HG03135 (cell line): ENCODE measurements at regions not wholly inside any gene's neighbourhood (a gene's known extent, or its start where the extent isn't known, plus 50 kb on each side); places are given as distances from the start of the nearest gene placed in this dataset.

Experiments
- ATAC-seq: cut with Tn5 transposase; IDR thresholded peaks from one replicate; pipeline ENCODE4 v1.9.1; 2021; ENCODE audit warnings: mild to moderate bottlenecking, moderate library complexity; ENCODE audit not compliant: unreplicated experiment

- ATAC-seq, result no peak
Observed at GRCh38 chr2:144163592-144163991, 356.3 kb downstream of the ZEB2 start.

GRCh38 chr2:144162652-144163051 is 357.3 kb downstream of the ZEB2 start:
- ATAC-seq, result peak; percentile 63

- ATAC-seq, result no peak
Observed at GRCh38 chr2:144161061-144161460, 358.9 kb downstream of the ZEB2 start.

GRCh38 chr2:144159240-144159639 is 360.7 kb downstream of the ZEB2 start:
- no peak for ATAC-seq

- ATAC-seq, result no peak
Observed at GRCh38 chr2:144158096-144158495, 361.8 kb downstream of the ZEB2 start.

GRCh38 chr2:144156736-144157640 is 362.9 kb downstream of the ZEB2 start:
- ATAC-seq, result no peak

- no peak for ATAC-seq
Observed at GRCh38 chr2:144154205-144154604, 365.7 kb downstream of the ZEB2 start.

- no peak for ATAC-seq
Observed at GRCh38 chr2:144152817-144153271, 367.1 kb downstream of the ZEB2 start.

GRCh38 chr2:144151851-144152250 is 368.1 kb downstream of the ZEB2 start:
- ATAC-seq, result no peak

- no peak for ATAC-seq
Observed at GRCh38 chr2:144151405-144151804, 368.5 kb downstream of the ZEB2 start.

GRCh38 chr2:144147356-144147755 is 372.6 kb downstream of the ZEB2 start:
- no peak for ATAC-seq

- ATAC-seq, result no peak
Observed at GRCh38 chr2:144146876-144147275, 373.0 kb downstream of the ZEB2 start.

GRCh38 chr2:144146076-144146475 is 373.8 kb downstream of the ZEB2 start:
- ATAC-seq, result no peak

GRCh38 chr2:144143294-144144151 is 376.4 kb downstream of the ZEB2 start:
- ATAC-seq, result no peak

- no peak for ATAC-seq
Observed at GRCh38 chr2:144140891-144141290, 379.0 kb downstream of the ZEB2 start.

- no peak for ATAC-seq
Observed at GRCh38 chr2:144137705-144138428, 382.1 kb downstream of the ZEB2 start.

- ATAC-seq, result no peak
Observed at GRCh38 chr2:144137272-144137671, 382.6 kb downstream of the ZEB2 start.

- no peak for ATAC-seq
Observed at GRCh38 chr2:144136297-144137010, 383.5 kb downstream of the ZEB2 start.

GRCh38 chr2:144133936-144134665 is 385.8 kb downstream of the ZEB2 start:
- ATAC-seq, result no peak

GRCh38 chr2:144132357-144132756 is 387.6 kb downstream of the ZEB2 start:
- ATAC-seq, result no peak
